Smooth muscle cell (in vitro differentiated cells): ENCODE measurements at regions not wholly inside any gene's neighbourhood (a gene's known extent, or its start where the extent isn't known, plus 50 kb on each side); places are given as distances from the start of the nearest gene placed in this dataset.

Experiments used
- DNase-seq: peaks from one replicate; lab custom pipeline; 2025; ENCODE audit not compliant: unreplicated experiment; lab: John Stamatoyannopoulos, UW
- H2AFZ ChIP-seq: fragments of 200-600 bp; sonication (generic); 2 replicates; pipeline ENCODE4 v1.6.0; 2016; ENCODE audit warnings: antibody characterized with exemption, low read depth, mild to moderate bottlenecking
- H3F3A ChIP-seq: fragments of 200-600 bp; sonication (generic); 2 replicates; pipeline ENCODE4 v1.6.0; 2017; ENCODE audit warnings: antibody characterized with exemption, low read depth
- H3K27ac ChIP-seq: fragments of 200-600 bp; sonication (generic); 2 replicates; pipeline ENCODE4 v1.5.1; 2016; ENCODE audit warnings: low read depth, mild to moderate bottlenecking
- H3K27me3 ChIP-seq: fragments of 200-600 bp; sonication (generic); 2 replicates; pipeline ENCODE4 v1.6.1; 2016; ENCODE audit warnings: low read depth, mild to moderate bottlenecking
- H3K36me3 ChIP-seq: fragments of 200-600 bp; sonication (generic); 2 replicates; pipeline ENCODE4 v1.5.1; 2016; ENCODE audit warnings: low read depth
- H3K4me1 ChIP-seq: fragments of 200-600 bp; sonication (generic); 2 replicates; pipeline ENCODE4 v1.5.1; 2016; ENCODE audit warnings: low read depth
- H3K4me2 ChIP-seq: fragments of 200-600 bp; sonication (generic); 2 replicates; pipeline ENCODE4 v1.6.0; 2016; ENCODE audit warnings: mild to moderate bottlenecking
- H3K4me3 ChIP-seq: fragments of 200-600 bp; sonication (generic); 2 replicates; pipeline ENCODE4 v1.5.1; 2016; ENCODE audit warnings: mild to moderate bottlenecking
- H3K79me2 ChIP-seq: fragments of 200-600 bp; sonication (generic); 2 replicates; pipeline ENCODE4 v1.6.0; 2016; ENCODE audit warnings: low read depth, mild to moderate bottlenecking
- H3K9ac ChIP-seq: fragments of 200-600 bp; sonication (generic); 2 replicates; pipeline ENCODE4 v1.6.0; 2016; ENCODE audit warnings: low read depth
- H3K9me3 ChIP-seq: fragments of 200-600 bp; sonication (generic); replicated peaks from 2 replicates; pipeline ENCODE4 v1.5.1; 2016; ENCODE audit warnings: low read depth
- H4K20me1 ChIP-seq: fragments of 200-600 bp; sonication (generic); 2 replicates; pipeline ENCODE4 v1.6.0; 2016; ENCODE audit warnings: low read depth
- CTCF ChIP-seq: fragments of 200-600 bp; sonication (generic); IDR thresholded peaks from 2 replicates; pipeline ENCODE4 v1.5.1; 2017; ENCODE audit warnings: borderline replicate concordance, mild to moderate bottlenecking, antibody characterized with exemption; ENCODE audit not compliant: insufficient read depth, poor library complexity, severe bottlenecking
- WGBS: methylation state at CpG from one replicate; pipeline ENCODE4 v1.1.7; 2016; ENCODE audit warnings: low lambda C conversion rate; 5-methylcytosine and 5-hydroxymethylcytosine counted together

- Histone ChIP-seq H3K27ac (no peak overlapping the region), H3K9ac (no peak overlapping the region), H4K20me1 (no peaks in the 10 kb centered on the region), H2AFZ (no peak overlapping the region), H3K4me3 (no peak overlapping the region), H3K9me3 (no peaks in the 10 kb centered on the region), H3F3A (no peaks in the 10 kb centered on the region), H3K4me2 (no peak overlapping the region), H3K4me1 (no peaks in the 10 kb centered on the region), H3K79me2 (no peaks in the 10 kb centered on the region), H3K36me3 (no peaks in the 10 kb centered on the region), H3K27me3 (peaks cover 7% of the 10 kb centered on the region)
- no peak for TF ChIP-seq CTCF
- 61% methylated on average over 2 of the region's 2 CpGs for WGBS
- DNase-seq: no peak
Measured at GRCh38 chrX:104342065-104342464, 87.3 kb upstream of the ESX1 start.

- no peak overlapping the region for H3K4me2 ChIP-seq
- H2AFZ ChIP-seq: no peak overlapping the region
- no peak for TF ChIP-seq CTCF
- no peak for DNase-seq
- no peaks in the 10 kb centered on the region for H3K4me1 ChIP-seq
- H3K27me3 ChIP-seq: no peaks in the 10 kb centered on the region
- 60% methylated on average over 3 of the region's 3 CpGs for WGBS
- H3K9ac ChIP-seq: no peak overlapping the region
- H4K20me1 ChIP-seq: no peaks in the 10 kb centered on the region
- peak overlapping the region; percentile 29 for H3K27ac ChIP-seq
- H3F3A ChIP-seq: no peaks in the 10 kb centered on the region
- H3K4me3 ChIP-seq: no peak overlapping the region
- no peaks in the 10 kb centered on the region for H3K79me2 ChIP-seq
- no peaks in the 10 kb centered on the region for H3K9me3 ChIP-seq
- no peaks in the 10 kb centered on the region for H3K36me3 ChIP-seq
Measured at GRCh38 chrX:104335756-104336155, 81.0 kb upstream of the ESX1 start.

DNA sequence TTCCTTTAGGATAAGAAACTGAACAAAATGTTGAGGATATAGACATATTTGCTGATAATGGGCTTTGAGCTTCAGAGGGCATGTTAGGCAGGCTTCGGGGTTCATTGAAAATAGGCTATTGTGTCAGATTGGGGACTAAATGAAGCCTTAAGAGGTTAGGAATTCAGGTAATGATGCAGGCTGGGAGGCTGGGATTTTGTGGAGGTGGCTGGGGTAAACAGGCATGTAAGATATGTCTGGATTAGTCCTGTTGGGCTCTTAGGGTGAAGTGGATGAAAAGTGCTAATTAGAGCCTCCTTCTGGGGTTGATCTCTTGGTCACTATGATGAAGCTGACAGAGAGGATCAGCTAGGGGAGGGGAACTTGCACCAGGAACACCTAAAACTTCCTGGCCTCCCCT, 80.2 kb upstream of the ESX1 start:
- H3K27ac ChIP-seq: peak overlapping the region; percentile 29
- TF ChIP-seq CTCF: no peak
- H3K36me3 ChIP-seq: no peaks in the 10 kb centered on the region
- H3K4me3 ChIP-seq: no peak overlapping the region
- H3K4me2 ChIP-seq: no peak overlapping the region
- no peaks in the 10 kb centered on the region for H3K9me3 ChIP-seq
- H3K27me3 ChIP-seq: no peaks in the 10 kb centered on the region
- H2AFZ ChIP-seq: no peak overlapping the region
- no peaks in the 10 kb centered on the region for H3K79me2 ChIP-seq
- no peaks in the 10 kb centered on the region for H4K20me1 ChIP-seq
- H3K4me1 ChIP-seq: no peaks in the 10 kb centered on the region
- no peak for DNase-seq
- WGBS: 94% methylated on average over 1 of the region's 1 CpG
- H3F3A ChIP-seq: no peaks in the 10 kb centered on the region
- H3K9ac ChIP-seq: no peak overlapping the region

DNA sequence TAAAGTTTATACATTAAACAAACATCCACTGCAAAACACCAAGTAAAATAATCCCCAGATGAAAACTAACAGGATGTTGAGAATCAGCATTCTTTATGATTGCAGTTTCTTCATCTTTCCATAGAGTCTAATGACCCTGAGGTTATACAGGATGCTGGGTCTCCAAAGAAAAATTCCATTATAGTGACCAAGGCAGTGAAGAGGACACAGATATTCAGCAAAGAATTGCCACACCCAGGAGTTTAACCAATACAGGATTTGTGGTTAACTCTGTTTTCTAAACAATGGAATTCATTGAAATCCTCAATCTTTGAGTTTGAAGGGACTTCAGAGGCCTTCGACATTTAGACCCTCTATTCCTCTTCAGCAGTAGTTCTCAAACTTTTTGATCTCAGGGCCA, 76.2 kb upstream of the ESX1 start:
- Histone ChIP-seq H3K4me2 (no peak overlapping the region), H2AFZ (no peak overlapping the region), H3K9me3 (no peaks in the 10 kb centered on the region), H3K27me3 (no peaks in the 10 kb centered on the region), H3K4me3 (no peak overlapping the region), H3K27ac (peak overlapping the region; percentile 41), H3K79me2 (no peaks in the 10 kb centered on the region), H4K20me1 (no peaks in the 10 kb centered on the region), H3K36me3 (no peaks in the 10 kb centered on the region), H3F3A (no peaks in the 10 kb centered on the region), H3K9ac (no peak overlapping the region), H3K4me1 (no peaks in the 10 kb centered on the region)
- no peak for DNase-seq
- no peak for TF ChIP-seq CTCF
- 36% methylated on average over 1 of the region's 1 CpG for WGBS
